ENCODE measurements at regions not wholly inside any gene's neighbourhood (a gene's known extent, or its start where the extent isn't known, plus 50 kb on each side); places are given as distances from the start of the nearest gene placed in this dataset.

DNA sequence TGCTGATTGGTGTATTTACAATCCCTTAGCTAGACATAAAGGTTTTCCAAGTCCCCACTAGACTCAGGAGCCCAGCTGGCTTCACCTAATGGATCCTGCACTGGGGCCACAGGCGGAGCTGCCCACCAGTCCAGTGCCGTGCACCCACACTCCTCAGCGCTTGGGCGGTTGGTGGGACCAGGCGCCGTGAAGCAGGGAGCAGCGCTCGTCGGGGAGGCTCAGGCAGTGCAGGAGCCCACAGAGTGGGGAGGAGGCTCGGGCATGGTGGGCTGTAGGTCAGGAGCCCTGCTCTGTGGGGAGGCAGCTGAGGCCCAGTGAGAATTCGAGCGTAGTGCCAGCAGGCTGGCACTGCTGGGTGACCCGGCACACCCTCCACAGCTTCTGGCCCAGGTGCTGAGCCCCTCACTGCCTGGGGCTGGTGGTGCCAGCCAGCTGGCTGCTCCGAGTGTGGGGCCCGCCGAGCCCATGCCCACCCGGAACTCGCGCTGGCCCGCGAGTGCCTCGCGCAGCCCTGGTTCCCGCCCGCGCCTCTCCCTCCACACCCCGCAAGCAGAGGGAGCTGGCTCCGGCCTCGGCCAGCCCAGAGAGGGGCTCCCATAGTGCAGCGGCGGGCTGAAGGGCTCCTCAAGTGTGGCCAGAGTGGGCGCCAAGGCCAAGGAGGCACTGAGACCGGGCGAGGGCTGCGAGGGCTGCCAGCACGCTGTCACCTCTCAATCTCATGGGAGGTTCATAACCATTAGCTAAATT, 475.6 kb upstream of the DCC start:
- POLR2A ChIA-PET = no interaction called here
- Histone ChIP-seq H3K27me3 (ENCODE audit: control insufficient read depth in 2 of 2, insufficient read depth in 2 of 2, low read length in 2 of 2) (no peaks in the 10 kb centered on the region), H3K9ac (ENCODE audit: insufficient read depth in 1 of 2, low read depth in 2 of 2, low read length in 2 of 2) (no peak overlapping the region), H3K36me3 (ENCODE audit: control insufficient read depth, insufficient read depth, low read length) (no peaks in the 10 kb centered on the region), H3K9me3 (replicated peaks; ENCODE audit: control insufficient read depth, insufficient read depth, low read depth, low read length) (no peaks in the 10 kb centered on the region), H3K27ac (ENCODE audit: extremely low read depth, low read depth, low read length) (no peak overlapping the region), H3K4me3 (no peak overlapping the region), H2AFZ (ENCODE audit: low read depth, low read length) (no peak overlapping the region), H3K9me1 (ENCODE audit: control insufficient read depth, insufficient read depth, low read length) (no peaks in the 10 kb centered on the region), H4K20me1 (replicated peaks; ENCODE audit: control insufficient read depth, insufficient read depth, low read length) (no peaks in the 10 kb centered on the region), H3K79me2 (ENCODE audit: control insufficient read depth, insufficient read depth, low read length) (no peaks in the 10 kb centered on the region), H3K4me1 (replicated peaks in 1 of 2; ENCODE audit: control insufficient read depth in 2 of 2, insufficient read depth in 2 of 2, low read length in 2 of 2) (no peaks in the 10 kb centered on the region), H3K4me2 (ENCODE audit: insufficient read depth, low read length) (no peak overlapping the region)
- TF ChIP-seq ZNF217 (CRISPR knock-in tag; IDR thresholded peaks at IDR 0.05) = no peak
- no peak for TF ChIP-seq KAT2B (IDR thresholded peaks at IDR 0.05; ENCODE audit: low read depth, low read length)
- TF ChIP-seq FOXA1 (IDR thresholded peaks at IDR 0.05; ENCODE audit: borderline replicate concordance) = no peak
- no peak for TF ChIP-seq RCOR1 (IDR thresholded peaks at IDR 0.05; ENCODE audit: borderline replicate concordance in 1 of 2, low read depth in 2 of 2, low read length in 2 of 2)
- TF ChIP-seq ETV1 (tag; conservative IDR thresholded peaks at IDR 0.05; ENCODE audit: low read depth) = no peak
- no peak for TF ChIP-seq DNMT1 (IDR thresholded peaks at IDR 0.05)
- TF ChIP-seq DACH1 (IDR thresholded peaks at IDR 0.05; ENCODE audit: partially characterized antibody) = no peak
- no peak for FAIRE-seq
- intact Hi-C loops (cut with micrococcal nuclease) (no loop called here), in situ Hi-C loops (cut with MboI) (no loop called here)
- BruUV-seq (replicated peaks) = no TSS peak
- CTCF ChIA-PET (ENCODE audit: low intra/inter-chr PET ratio) = no interaction called here
- no peak for DNase-seq (ENCODE audit: extremely low read depth in 1 of 4, low spot score in 3 of 4)
- WGBS (ENCODE audit: insufficient coverage, low coverage, missing lambda C conversion rate) = 0% methylated on average over 11 of the region's 36 CpGs
- ATAC-seq = no peak

DNA sequence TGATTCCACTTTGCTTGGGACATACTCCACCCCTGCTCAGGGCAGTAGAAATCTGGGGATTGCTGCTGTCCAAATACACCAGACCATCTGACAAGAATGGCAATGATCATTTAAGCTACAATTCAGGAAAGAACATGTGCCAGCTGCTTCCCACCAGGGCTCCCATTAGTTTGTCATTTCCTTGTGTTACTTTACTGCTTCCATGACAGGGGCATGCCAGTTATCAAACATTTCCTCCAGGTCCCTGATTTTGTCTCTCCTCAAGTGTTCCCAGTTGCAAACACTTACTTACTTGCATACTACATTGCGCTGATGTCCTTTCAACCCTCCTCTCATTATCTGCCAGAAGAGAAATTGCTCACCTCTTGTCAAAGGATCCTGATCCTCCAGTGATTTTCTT, 474.5 kb upstream of the DCC start:
- intact Hi-C loops (cut with micrococcal nuclease) = no loop called here
- Histone ChIP-seq H3K27ac (ENCODE audit: extremely low read depth, low read depth, low read length) (no peak overlapping the region), H3K79me2 (ENCODE audit: control insufficient read depth, insufficient read depth, low read length) (no peaks in the 10 kb centered on the region), H3K9ac (ENCODE audit: insufficient read depth in 1 of 2, low read depth in 2 of 2, low read length in 2 of 2) (no peak overlapping the region), H3K4me2 (ENCODE audit: insufficient read depth, low read length) (no peak overlapping the region), H3K4me3 (no peak overlapping the region), H3K9me1 (ENCODE audit: control insufficient read depth, insufficient read depth, low read length) (no peaks in the 10 kb centered on the region), H3K27me3 (ENCODE audit: control insufficient read depth in 2 of 2, insufficient read depth in 2 of 2, low read length in 2 of 2) (no peaks in the 10 kb centered on the region), H3K36me3 (ENCODE audit: control insufficient read depth, insufficient read depth, low read length) (no peaks in the 10 kb centered on the region), H3K9me3 (replicated peaks; ENCODE audit: control insufficient read depth, insufficient read depth, low read depth, low read length) (no peaks in the 10 kb centered on the region), H2AFZ (ENCODE audit: low read depth, low read length) (no peak overlapping the region), H4K20me1 (replicated peaks; ENCODE audit: control insufficient read depth, insufficient read depth, low read length) (no peaks in the 10 kb centered on the region), H3K4me1 (replicated peaks in 1 of 2; ENCODE audit: control insufficient read depth in 2 of 2, insufficient read depth in 2 of 2, low read length in 2 of 2) (no peaks in the 10 kb centered on the region)
- TF ChIP-seq ZNF79 (CRISPR knock-in tag; IDR thresholded peaks at IDR 0.05; ENCODE audit: low read depth) (no peak), ZNF174 (CRISPR knock-in tag; IDR thresholded peaks at IDR 0.05) (no peak)
- ChIA-PET POLR2A (no interaction called here), CTCF (ENCODE audit: low intra/inter-chr PET ratio) (no interaction called here)
- 0% methylated on average over 1 of the region's 1 CpG for WGBS (ENCODE audit: insufficient coverage, low coverage, missing lambda C conversion rate)
- ATAC-seq (no peak), FAIRE-seq (no peak), DNase-seq (ENCODE audit: extremely low read depth in 1 of 4, low spot score in 3 of 4) (no peak)
- in situ Hi-C loops (cut with MboI) = no loop called here
- BruUV-seq (replicated peaks) = no TSS peak

All from K562 (cell line).